ENCODE measurements at regions not wholly inside any gene's neighbourhood (a gene's known extent, or its start where the extent isn't known, plus 50 kb on each side); places are given as distances from the start of the nearest gene placed in this dataset.
"Not testable (repeated sequence)": the region's sequence is repeated elsewhere in the genome, so short reads cannot be mapped to it uniquely, and the experiment has no call there.

DNA sequence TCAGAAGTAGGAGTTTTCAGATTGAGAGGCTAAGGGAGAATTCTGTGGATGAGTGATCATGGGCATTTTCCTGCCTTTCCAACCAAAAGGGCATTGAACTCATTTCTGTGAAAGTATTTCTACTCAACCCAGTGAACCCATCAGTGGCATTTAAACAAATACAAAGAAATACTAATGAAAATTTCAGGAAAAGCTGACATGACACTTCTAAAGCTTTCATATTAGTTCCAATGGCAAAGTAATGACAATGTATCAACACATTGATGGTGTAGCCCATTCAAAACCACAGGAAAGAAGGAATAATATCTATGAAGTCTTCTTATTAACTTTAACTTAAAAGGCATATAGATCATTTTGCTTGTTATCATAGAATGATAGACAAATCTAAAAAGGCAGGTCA lies 183.5 kb upstream of the ANXA10 start (continued):
- TF ChIP-seq ZNF274 (IDR thresholded peaks at IDR 0.05; ENCODE audit: borderline replicate concordance, extremely low read depth, low read length), result no peak

GRCh38 chr4:167912535-167912934 lies 179.8 kb upstream of the ANXA10 start:
- H3K27ac ChIP-seq (ENCODE audit: low read depth, low read length); FAIRE-seq; H3K56ac ChIP-seq (replicated peaks; ENCODE audit: insufficient read length, low read depth, low read length); H3K9me3 ChIP-seq (ENCODE audit: insufficient read depth in 2 of 2, low read depth in 1 of 2, low read length in 1 of 2); DNase-seq (ENCODE audit: low read depth in 1 of 2, low spot score in 2 of 2); H2BK12ac ChIP-seq (ENCODE audit: low read depth, low read length); H3K14ac ChIP-seq (ENCODE audit: insufficient read length); H3K4me1 ChIP-seq (replicated peaks in 1 of 4; ENCODE audit: control insufficient read depth in 3 of 4, insufficient read depth in 4 of 4, low read length in 3 of 4); H4K8ac ChIP-seq (ENCODE audit: extremely low read depth, insufficient read depth, low read length); POLR2A ChIA-PET (ENCODE audit: partially characterized antibody); H2AK5ac ChIP-seq (ENCODE audit: low read depth, low read length); H4K20me1 ChIP-seq (replicated peaks in 1 of 2; ENCODE audit: control insufficient read depth in 1 of 2, insufficient read depth in 2 of 2, low read length in 2 of 2); H2BK5ac ChIP-seq (ENCODE audit: low read depth, low read length); H3K4me3 ChIP-seq (ENCODE audit: extremely low read depth in 1 of 4, insufficient read depth in 2 of 4, low read depth in 3 of 4, low read length in 4 of 4); H2AFZ ChIP-seq (ENCODE audit: low read length); H2BK20ac ChIP-seq (ENCODE audit: low read length); H2BK120ac ChIP-seq (replicated peaks; ENCODE audit: low read depth, low read length); H3K4me2 ChIP-seq (ENCODE audit: insufficient read depth in 1 of 2, low read depth in 2 of 2, low read length in 2 of 2); H3K23me2 ChIP-seq (ENCODE audit: low read depth, low read length); H3K79me1 ChIP-seq (ENCODE audit: low read depth, low read length); H3K36me3 ChIP-seq (ENCODE audit: control insufficient read depth in 2 of 4, insufficient read depth in 4 of 4, low read length in 3 of 4); H3K18ac ChIP-seq (ENCODE audit: extremely low read depth, low read length); H4K5ac ChIP-seq (ENCODE audit: insufficient read length, low read depth, low read length); H3K9ac ChIP-seq (replicated peaks in 1 of 4; ENCODE audit: extremely low read depth in 1 of 4, low read depth in 3 of 4, low read length in 3 of 4); H3K23ac ChIP-seq (ENCODE audit: insufficient read length); H3K27me3 ChIP-seq (replicated peaks in 1 of 4; ENCODE audit: control insufficient read depth in 3 of 4, extremely low read depth in 1 of 4, insufficient read depth in 3 of 4, low read length in 3 of 4); H3K4ac ChIP-seq (replicated peaks; ENCODE audit: insufficient read length, low read depth, low read length); H2BK15ac ChIP-seq (ENCODE audit: low read length); H3K79me2 ChIP-seq (ENCODE audit: control insufficient read depth in 1 of 2, insufficient read depth in 2 of 2, low read length in 2 of 2); CTCF ChIA-PET (ENCODE audit: partially characterized antibody); H4K91ac ChIP-seq (replicated peaks; ENCODE audit: insufficient read length, low read length): not testable (repeated sequence)
- WGBS, 2 experiments (ENCODE audit: extremely low coverage in 1 of 2, insufficient coverage in 1 of 2, insufficient read length in 1 of 2, insufficient replicate concordance in 2 of 2, low coverage in 1 of 2, low lambda C conversion rate in 2 of 2, missing lambda C conversion rate in 1 of 2), result 97% methylated on average over 3 of the region's 3 CpGs; no CpG with 5 or more reads in 1 of the 2 experiments
- peak; percentile 53; the same call in 1 of the 2 replicates for TF ChIP-seq CEBPB (IDR thresholded peaks at IDR 0.05; ENCODE audit: low read depth, low read length)
